ENCODE measurements at regions not wholly inside any gene's neighbourhood (a gene's known extent, or its start where the extent isn't known, plus 50 kb on each side); places are given as distances from the start of the nearest gene placed in this dataset.

- no peak for TF ChIP-seq FOSL1 (IDR thresholded peaks at IDR 0.05; ENCODE audit: insufficient read depth, low read depth, low read length)
- no peak for TF ChIP-seq TCF12 (IDR thresholded peaks at IDR 0.05; ENCODE audit: low read depth, low read length)
- TF ChIP-seq ASH2L (IDR thresholded peaks at IDR 0.05; ENCODE audit: low read length), result no peak
- TF ChIP-seq ATF2 (IDR thresholded peaks at IDR 0.05; ENCODE audit: low read length), result no peak
- no peak for TF ChIP-seq E2F6 (IDR thresholded peaks at IDR 0.05)
- no peak for TF ChIP-seq USF2 (IDR thresholded peaks at IDR 0.05; ENCODE audit: low read length)
- TF ChIP-seq KDM5A (IDR thresholded peaks at IDR 0.05; ENCODE audit: low read length), result no peak
- TF ChIP-seq YY1 (IDR thresholded peaks at IDR 0.05; ENCODE audit: low read depth, low read length), result no peak
Observed at GRCh38 chr15:31151301-31152233, 50.0 kb upstream of the TRPM1 start (continued).
